RWPE2 (cell line): ENCODE measurements at regions not wholly inside any gene's neighbourhood (a gene's known extent, or its start where the extent isn't known, plus 50 kb on each side); places are given as distances from the start of the nearest gene placed in this dataset.
"Not testable (repeated sequence)": the region's sequence is repeated elsewhere in the genome, so short reads cannot be mapped to it uniquely, and the experiment has no call there.

Experiments
- ATAC-seq: fragments of 200-7000 bp; cut with Tn5 transposase; 3 replicates; pipeline ENCODE4 v1.9.1; 2021; ENCODE audit warnings: low read depth
- DNase-seq: peaks from one replicate; pipeline ENCODE4 v3.0.0-alpha.2; 2020; ENCODE audit warnings: low spot score
- H3K27ac ChIP-seq: fragments of 450-650 bp; 2 replicates; pipeline ENCODE4 v1.5.1; 2017; ENCODE audit warnings: mild to moderate bottlenecking; ENCODE audit not compliant: poor library complexity, severe bottlenecking
- H3K27me3 ChIP-seq: fragments of 250-450 bp; sonication (Bioruptor Pico); 2 replicates; pipeline ENCODE4 v1.5.1; 2021; ENCODE audit warnings: mild to moderate bottlenecking, moderate library complexity; ENCODE audit not compliant: insufficient read depth, poor library complexity, severe bottlenecking
- H3K36me3 ChIP-seq: fragments of 250-450 bp; sonication (Bioruptor Pico); 2 replicates; pipeline ENCODE4 v1.5.1; 2020; ENCODE audit warnings: low read depth, mild to moderate bottlenecking, moderate library complexity
- H3K4me1 ChIP-seq: fragments of 250-450 bp; sonication (Bioruptor Pico); 2 replicates; pipeline ENCODE4 v1.5.1; 2021; ENCODE audit warnings: mild to moderate bottlenecking, moderate library complexity; ENCODE audit not compliant: insufficient read depth, poor library complexity, severe bottlenecking
- H3K4me3 ChIP-seq: fragments of 250-450 bp; sonication (Bioruptor Pico); 2 replicates; pipeline ENCODE4 v1.5.1; 2021; ENCODE audit warnings: mild to moderate bottlenecking, moderate library complexity; ENCODE audit not compliant: severe bottlenecking
- H3K9me3 ChIP-seq: fragments of 250-450 bp; sonication (Bioruptor Pico); 2 replicates; pipeline ENCODE4 v1.5.1; 2021; ENCODE audit warnings: mild to moderate bottlenecking, moderate library complexity; ENCODE audit not compliant: severe bottlenecking
- CTCF ChIP-seq: fragments of 450-650 bp; IDR thresholded peaks from one replicate; pipeline ENCODE4 v1.5.1; 2017; ENCODE audit warnings: mild to moderate bottlenecking, moderate library complexity; ENCODE audit not compliant: poor library complexity, severe bottlenecking

GRCh38 chr10:45518741-45519140 is 144.7 kb downstream of the ALOX5 start:
- Histone ChIP-seq H3K9me3 (no peaks in the 10 kb centered on the region), H3K4me1 (no peaks in the 10 kb centered on the region), H3K36me3 (no peaks in the 10 kb centered on the region), H3K27me3 (no peaks in the 10 kb centered on the region), H3K4me3 (no peak overlapping the region), H3K27ac (no peak overlapping the region)
- no peak for DNase-seq
- ATAC-seq: no peak
- no peak for TF ChIP-seq CTCF

- no peaks in the 10 kb centered on the region for H3K9me3 ChIP-seq
- no peaks in the 10 kb centered on the region for H3K4me1 ChIP-seq
- H3K4me3 ChIP-seq: no peak overlapping the region
- DNase-seq (no peak), ATAC-seq (no peak)
- no peak overlapping the region for H3K27ac ChIP-seq
- H3K27me3 ChIP-seq: no peaks in the 10 kb centered on the region
- no peak for TF ChIP-seq CTCF
- no peaks in the 10 kb centered on the region for H3K36me3 ChIP-seq
Measured at GRCh38 chr10:45515630-45516029, 141.6 kb downstream of the ALOX5 start.

- Histone ChIP-seq H3K4me1 (no peaks in the 10 kb centered on the region), H3K27ac (no peak overlapping the region), H3K4me3 (no peak overlapping the region), H3K36me3 (no peaks in the 10 kb centered on the region), H3K9me3 (no peaks in the 10 kb centered on the region), H3K27me3 (no peaks in the 10 kb centered on the region)
- no peak for TF ChIP-seq CTCF
- DNase-seq (no peak), ATAC-seq (peak; percentile 77)
Measured at GRCh38 chr10:45514291-45515270, 140.6 kb downstream of the ALOX5 start.

GRCh38 chr10:45513551-45513950 is 139.5 kb downstream of the ALOX5 start:
- no peak overlapping the region for H3K27ac ChIP-seq
- no peaks in the 10 kb centered on the region for H3K27me3 ChIP-seq
- no peaks in the 10 kb centered on the region for H3K4me1 ChIP-seq
- DNase-seq (no peak), ATAC-seq (no peak)
- no peaks in the 10 kb centered on the region for H3K9me3 ChIP-seq
- no peak for TF ChIP-seq CTCF
- no peaks in the 10 kb centered on the region for H3K36me3 ChIP-seq
- H3K4me3 ChIP-seq: no peak overlapping the region

- not testable (repeated sequence) for H3K9me3 ChIP-seq, H3K27ac ChIP-seq, H3K27me3 ChIP-seq, H3K4me1 ChIP-seq, H3K4me3 ChIP-seq, H3K36me3 ChIP-seq, ATAC-seq, DNase-seq
Measured at GRCh38 chr10:45511926-45512325, 137.9 kb downstream of the ALOX5 start.
